Testis (tissue), 2 donors: ENCODE measurements at regions not wholly inside any gene's neighbourhood (a gene's known extent, or its start where the extent isn't known, plus 50 kb on each side); places are given as distances from the start of the nearest gene placed in this dataset.

ENCODE experiments used
- DNase-seq: peaks from one replicate; pipeline ENCODE4 v3.0.0-alpha.2; 2019
- H3K27ac ChIP-seq, 2 donors: fragments of 200-600 bp; sonication (generic); one replicate each; pipeline ENCODE4 v1.5.1; 2019
- H3K27me3 ChIP-seq: fragments of 200-600 bp; sonication (generic); one replicate; pipeline ENCODE4 v1.5.1; 2019
- H3K36me3 ChIP-seq: fragments of 200-600 bp; sonication (generic); one replicate; pipeline ENCODE4 v1.5.1; 2017; ENCODE audit warnings: low read depth; ENCODE audit errors: missing control alignments
- H3K4me1 ChIP-seq: fragments of 200-600 bp; sonication (generic); one replicate; pipeline ENCODE4 v1.5.1; 2019
- H3K4me3 ChIP-seq, 2 donors: fragments of 200-600 bp; sonication (generic); one replicate each; pipeline ENCODE4 v1.5.1; 2017 to 2019
- H3K9me3 ChIP-seq: fragments of 200-600 bp; sonication (generic); one replicate; pipeline ENCODE4 v1.5.1; 2017
- CTCF ChIP-seq, 3 experiments: fragments of 450-650 bp in 2 of 3; fragments of 200-600 bp in 1 of 3; sonication (generic) in 1 of 3; IDR thresholded peaks; one replicate each; pipeline ENCODE4 v1.5.1; 2016 to 2019; ENCODE audit warnings: antibody characterized with exemption in 3 of 3, mild to moderate bottlenecking in 2 of 3, moderate library complexity in 1 of 3
- POLR2A ChIP-seq: fragments of 450-650 bp; IDR thresholded peaks from one replicate; pipeline ENCODE4 v1.6.1; 2017; ENCODE audit warnings: antibody characterized with exemption, mild to moderate bottlenecking, moderate library complexity
- WGBS, 2 donors: methylation state at CpG; one replicate each; pipeline ENCODE4 v1.1.5; 2018; 5-methylcytosine and 5-hydroxymethylcytosine counted together
- intact Hi-C: fragments of 100-400 bp; cut with DNase I; formaldehyde crosslinking; loops from one replicate; pipeline ENCODE4 v1.15.1; 2023; ENCODE audit warnings: low total_unique reads

GRCh38 chrX:109830704-109831206 is 97.7 kb upstream of the ACSL4 start:
- no peaks in the 10 kb centered on the region for H3K27me3 ChIP-seq
- WGBS, 2 donors = 70 to 79% methylated on average over 3 of the region's 3 CpGs
- TF ChIP-seq POLR2A (no peak), CTCF (IDR thresholded peaks at IDR 0.05) (no peak)
- DNase-seq = no peak
- H3K4me3 ChIP-seq = no peak overlapping the region
- no peaks in the 10 kb centered on the region for H3K4me1 ChIP-seq
- no peak overlapping the region for H3K27ac ChIP-seq
- H3K36me3 ChIP-seq = no peaks in the 10 kb centered on the region
- intact Hi-C loops = no loop called here
- no peaks in the 10 kb centered on the region for H3K9me3 ChIP-seq

- WGBS, 2 donors = 66 to 79% methylated on average over 6 of the region's 6 CpGs
- TF ChIP-seq CTCF (IDR thresholded peaks at IDR 0.05) (no peak), POLR2A (no peak)
- intact Hi-C loops = no loop called here
Measured at GRCh38 chrX:109831326-109831985, 98.4 kb upstream of the ACSL4 start.

GRCh38 chrX:109839694-109840567 is 106.9 kb upstream of the ACSL4 start:
- H3K36me3 ChIP-seq = no peaks in the 10 kb centered on the region
- intact Hi-C loops = no loop called here
- no peaks in the 10 kb centered on the region for H3K4me1 ChIP-seq
- TF ChIP-seq POLR2A = no peak
- TF ChIP-seq CTCF (IDR thresholded peaks at IDR 0.05) = no peak
- DNase-seq = no peak
- no peaks in the 10 kb centered on the region for H3K27me3 ChIP-seq
- no peaks in the 10 kb centered on the region for H3K9me3 ChIP-seq
- H3K4me3 ChIP-seq = no peak overlapping the region
- no peak overlapping the region for H3K27ac ChIP-seq
- 66 to 89% methylated on average over 6 to 13 of the region's 13 CpGs for WGBS, 2 donors

More at GRCh38 chrX:109831326-109831985, 98.4 kb upstream of the ACSL4 start:
- no peak for DNase-seq
- Histone ChIP-seq H3K27me3 (no peaks in the 10 kb centered on the region), H3K4me1 (no peaks in the 10 kb centered on the region), H3K9me3 (no peaks in the 10 kb centered on the region), H3K36me3 (no peaks in the 10 kb centered on the region), H3K27ac (no peak overlapping the region), H3K4me3 (no peak overlapping the region)

- H3K27me3 ChIP-seq = no peaks in the 10 kb centered on the region
- TF ChIP-seq POLR2A (no peak), CTCF (IDR thresholded peaks at IDR 0.05) (no peak)
- DNase-seq = peak; percentile 19
- no peaks in the 10 kb centered on the region for H3K36me3 ChIP-seq
- H3K27ac ChIP-seq = no peak overlapping the region
- no peaks in the 10 kb centered on the region for H3K4me1 ChIP-seq
- H3K9me3 ChIP-seq = no peaks in the 10 kb centered on the region
- no peak overlapping the region for H3K4me3 ChIP-seq
- intact Hi-C loops = no loop called here
- WGBS, 2 donors = 56 to 60% methylated on average over 3 of the region's 3 CpGs
Measured at GRCh38 chrX:109840585-109840984, 107.5 kb upstream of the ACSL4 start.
